Hepatocyte (in vitro differentiated cells): ENCODE measurements at regions not wholly inside any gene's neighbourhood (a gene's known extent, or its start where the extent isn't known, plus 50 kb on each side); places are given as distances from the start of the nearest gene placed in this dataset.

ENCODE experiments used
- DNase-seq: peaks from one replicate; pipeline ENCODE4 v3.0.0-alpha.2; 2016; ENCODE audit warnings: low spot score
- H2AFZ ChIP-seq: fragments of 200-600 bp; sonication (generic); 2 replicates; pipeline ENCODE4 v1.6.0; 2016; ENCODE audit warnings: antibody characterized with exemption, mild to moderate bottlenecking
- H3K27ac ChIP-seq: fragments of 200-600 bp; sonication (generic); 2 replicates; pipeline ENCODE4 v1.5.1; 2016; ENCODE audit warnings: mild to moderate bottlenecking
- H3K27me3 ChIP-seq: fragments of 200-600 bp; sonication (generic); 2 replicates; pipeline ENCODE4 v1.6.1; 2016
- H3K36me3 ChIP-seq: fragments of 200-600 bp; sonication (generic); replicated peaks from 2 replicates; pipeline ENCODE4 v1.5.1; 2016; ENCODE audit warnings: low read depth; ENCODE audit not compliant: insufficient read depth
- H3K4me1 ChIP-seq: fragments of 200-600 bp; sonication (generic); 2 replicates; pipeline ENCODE4 v1.5.1; 2016; ENCODE audit warnings: mild to moderate bottlenecking, moderate library complexity; ENCODE audit not compliant: insufficient read depth
- H3K4me2 ChIP-seq: fragments of 200-600 bp; sonication (generic); 2 replicates; pipeline ENCODE4 v1.6.0; 2016
- H3K4me3 ChIP-seq: fragments of 200-600 bp; sonication (generic); 2 replicates; pipeline ENCODE4 v1.5.1; 2016; ENCODE audit warnings: mild to moderate bottlenecking
- H3K79me2 ChIP-seq: fragments of 200-600 bp; sonication (generic); 2 replicates; pipeline ENCODE4 v1.6.0; 2017; ENCODE audit warnings: mild to moderate bottlenecking
- H3K9me2 ChIP-seq: fragments of 200-600 bp; sonication (generic); replicated peaks from 2 replicates; pipeline ENCODE4 v1.6.0; 2017; ENCODE audit warnings: mild to moderate bottlenecking; ENCODE audit not compliant: insufficient read depth
- H3K9me3 ChIP-seq: fragments of 200-600 bp; sonication (generic); 2 replicates; pipeline ENCODE4 v1.5.1; 2016; ENCODE audit warnings: low read depth, mild to moderate bottlenecking
- H4K20me1 ChIP-seq: fragments of 200-600 bp; sonication (generic); 2 replicates; pipeline ENCODE4 v1.6.0; 2016; ENCODE audit warnings: mild to moderate bottlenecking; ENCODE audit not compliant: insufficient read depth, poor library complexity, severe bottlenecking
- CTCF ChIP-seq: fragments of 200-600 bp; sonication (generic); IDR thresholded peaks from 2 replicates; pipeline ENCODE4 v1.5.1; 2016; ENCODE audit warnings: antibody characterized with exemption, mild to moderate bottlenecking; ENCODE audit not compliant: poor library complexity
- EZH2 ChIP-seq: fragments of 200-600 bp; sonication (generic); IDR thresholded peaks from 2 replicates; pipeline ENCODE4 v1.6.1; 2016; ENCODE audit warnings: antibody characterized with exemption, mild to moderate bottlenecking, borderline replicate concordance
- EZH2phosphoT487 ChIP-seq: fragments of 200-600 bp; sonication (generic); IDR thresholded peaks from one replicate; pipeline ENCODE4 v1.6.1; 2018; ENCODE audit warnings: antibody characterized with exemption, mild to moderate bottlenecking, low read depth, moderate library complexity; ENCODE audit not compliant: unreplicated experiment, severe bottlenecking
- WGBS: methylation state at CpG from one replicate; pipeline ENCODE4 v1.1.6; 2016; ENCODE audit warnings: low lambda C conversion rate; ENCODE audit errors: missing lambda C conversion rate; 5-methylcytosine and 5-hydroxymethylcytosine counted together

DNA sequence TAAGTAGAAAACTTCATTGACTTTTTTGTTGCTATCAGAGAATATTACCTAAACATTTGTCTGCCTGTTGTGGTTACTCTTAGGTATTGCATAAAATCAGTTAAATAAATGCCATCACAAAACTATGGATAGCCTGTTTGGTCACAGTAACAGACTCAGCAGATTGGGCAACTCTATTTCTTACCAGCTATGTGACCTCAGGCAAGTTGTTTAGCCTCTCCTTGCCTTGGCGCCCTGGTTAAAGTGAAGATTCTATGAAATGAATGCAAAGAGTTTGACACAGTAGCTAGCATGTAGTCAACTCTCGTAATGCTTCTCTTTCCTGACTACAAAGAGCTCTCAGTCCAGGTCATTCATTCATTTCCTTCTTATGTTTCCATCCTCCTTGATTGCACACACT is 82.5 kb upstream of the ID4 start:
- H3K79me2 ChIP-seq: no peaks in the 10 kb centered on the region
- H4K20me1 ChIP-seq: no peaks in the 10 kb centered on the region
- no peaks in the 10 kb centered on the region for H3K36me3 ChIP-seq
- H3K27ac ChIP-seq: no peak overlapping the region
- no peak overlapping the region for H3K4me2 ChIP-seq
- no peaks in the 10 kb centered on the region for H3K9me2 ChIP-seq
- no peaks in the 10 kb centered on the region for H3K27me3 ChIP-seq
- no peak overlapping the region for H3K4me3 ChIP-seq
- no peak for DNase-seq
- H2AFZ ChIP-seq: no peak overlapping the region
- no peak for TF ChIP-seq EZH2
- TF ChIP-seq CTCF: no peak
- no peak for TF ChIP-seq EZH2phosphoT487
- H3K4me1 ChIP-seq: no peaks in the 10 kb centered on the region
- WGBS: 89% methylated on average over 2 of the region's 2 CpGs
- no peaks in the 10 kb centered on the region for H3K9me3 ChIP-seq

DNA sequence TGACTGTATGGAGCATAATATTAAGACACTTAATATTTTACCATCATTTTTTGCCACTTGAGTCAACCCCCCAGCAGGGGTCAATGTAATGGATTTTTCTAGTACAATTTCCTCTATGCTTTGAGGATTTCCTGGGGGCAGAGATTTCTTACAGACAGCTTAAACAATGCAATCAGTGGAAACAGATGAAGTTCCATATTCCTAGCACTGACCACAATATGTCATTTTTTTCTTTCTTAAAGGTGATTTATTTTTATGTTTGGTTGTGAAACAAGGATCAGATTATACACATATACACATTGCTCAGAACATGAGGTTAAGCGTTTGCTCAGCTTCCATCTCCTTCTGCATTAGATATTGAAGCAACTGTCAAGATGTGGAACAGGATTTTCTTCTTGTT is 82.0 kb upstream of the ID4 start:
- Histone ChIP-seq H4K20me1 (no peaks in the 10 kb centered on the region), H3K36me3 (no peaks in the 10 kb centered on the region), H3K9me3 (no peaks in the 10 kb centered on the region), H3K27me3 (no peaks in the 10 kb centered on the region), H3K4me1 (no peaks in the 10 kb centered on the region), H3K9me2 (no peaks in the 10 kb centered on the region), H3K4me3 (no peak overlapping the region), H3K27ac (no peak overlapping the region), H3K4me2 (no peak overlapping the region), H2AFZ (no peak overlapping the region), H3K79me2 (no peaks in the 10 kb centered on the region)
- TF ChIP-seq EZH2 (no peak), EZH2phosphoT487 (no peak), CTCF (no peak)
- no peak for DNase-seq
- 82% methylated on average over 1 of the region's 1 CpG for WGBS

GRCh38 chr6:19757036-19757435 is 80.1 kb upstream of the ID4 start:
- Histone ChIP-seq H4K20me1 (no peaks in the 10 kb centered on the region), H3K4me1 (no peaks in the 10 kb centered on the region), H3K27ac (no peak overlapping the region), H3K4me3 (no peak overlapping the region), H3K9me3 (no peaks in the 10 kb centered on the region), H3K79me2 (no peaks in the 10 kb centered on the region), H3K9me2 (no peaks in the 10 kb centered on the region), H2AFZ (no peak overlapping the region), H3K36me3 (no peaks in the 10 kb centered on the region), H3K4me2 (no peak overlapping the region), H3K27me3 (no peaks in the 10 kb centered on the region)
- 67% methylated on average over 2 of the region's 2 CpGs for WGBS
- DNase-seq: no peak
- TF ChIP-seq EZH2phosphoT487 (no peak), EZH2 (no peak), CTCF (no peak)
